Stimulated activated effector memory CD8-positive, alpha-beta T cell treated with anti-CD3 and anti-CD28 coated beads, Interleukin-12 subunit alpha, Interleukin-12 subunit beta, amount 100 ng/mL, for 72 hours (primary cell): ENCODE measurements at regions not wholly inside any gene's neighbourhood (a gene's known extent, or its start where the extent isn't known, plus 50 kb on each side); places are given as distances from the start of the nearest gene placed in this dataset.
"Not testable (repeated sequence)": the region's sequence is repeated elsewhere in the genome, so short reads cannot be mapped to it uniquely, and the experiment has no call there.

Source experiments
- ATAC-seq: fragments of 150-1000 bp; cut with Tn5 transposase; 2 replicates; pipeline ENCODE4 v1.10.0; 2021
- DNase-seq, 2 donors: peaks; one replicate each; pipeline ENCODE4 v3.0.0; 2021 to 2022; ENCODE audit warnings: low spot score in 2 of 2
- H3K27ac Mint-ChIP-seq: one replicate; pipeline ENCODE4 v1.8.0; 2022; ENCODE audit warnings: mild to moderate bottlenecking, mixed read lengths
- H3K36me3 Mint-ChIP-seq: one replicate; pipeline ENCODE4 v1.8.0; 2022; ENCODE audit warnings: mild to moderate bottlenecking, mixed read lengths
- H3K4me1 Mint-ChIP-seq: one replicate; pipeline ENCODE4 v1.8.0; 2022; ENCODE audit warnings: mixed read lengths
- H3K4me3 Mint-ChIP-seq: one replicate; pipeline ENCODE4 v1.8.0; 2022; ENCODE audit warnings: mild to moderate bottlenecking, mixed read lengths
- H3K9me3 Mint-ChIP-seq: one replicate; pipeline ENCODE4 v1.8.0; 2022; ENCODE audit warnings: mixed read lengths

GRCh38 chr6:44043479-44044153 is 83.6 kb downstream of the MRPL14 start:
- no peak for DNase-seq
- Mint-ChIP-seq H3K9me3 (no peaks in the 10 kb centered on the region), H3K36me3 (no peaks in the 10 kb centered on the region), H3K4me3 (no peak overlapping the region), H3K4me1 (no peaks in the 10 kb centered on the region), H3K27ac (no peak overlapping the region)
- ATAC-seq: peak; percentile 27

- Mint-ChIP-seq H3K4me1 (no peaks in the 10 kb centered on the region), H3K27ac (no peak overlapping the region), H3K9me3 (no peaks in the 10 kb centered on the region), H3K4me3 (no peak overlapping the region), H3K36me3 (no peaks in the 10 kb centered on the region)
- DNase-seq (no peak), ATAC-seq (no peak)
Observed at GRCh38 chr6:44042989-44043478, 84.2 kb downstream of the MRPL14 start.

- DNase-seq (no peak), ATAC-seq (no peak)
- Mint-ChIP-seq H3K4me1 (no peaks in the 10 kb centered on the region), H3K36me3 (no peaks in the 10 kb centered on the region), H3K27ac (no peak overlapping the region), H3K9me3 (no peaks in the 10 kb centered on the region), H3K4me3 (no peak overlapping the region)
Observed at GRCh38 chr6:44042261-44042988, 84.8 kb downstream of the MRPL14 start.

- ATAC-seq (no peak), DNase-seq (no peak)
- no peaks in the 10 kb centered on the region for H3K4me1 Mint-ChIP-seq
- H3K9me3 Mint-ChIP-seq: no peaks in the 10 kb centered on the region
- H3K4me3 Mint-ChIP-seq: no peak overlapping the region
- no peaks in the 10 kb centered on the region for H3K36me3 Mint-ChIP-seq
- no peak overlapping the region for H3K27ac Mint-ChIP-seq
Observed at GRCh38 chr6:44041461-44042260, 85.6 kb downstream of the MRPL14 start.

GRCh38 chr6:44040786-44041185 is 86.5 kb downstream of the MRPL14 start:
- Mint-ChIP-seq H3K36me3 (no peaks in the 10 kb centered on the region), H3K4me3 (no peak overlapping the region), H3K27ac (no peak overlapping the region), H3K9me3 (no peaks in the 10 kb centered on the region), H3K4me1 (no peaks in the 10 kb centered on the region)
- ATAC-seq (no peak), DNase-seq (no peak)

GRCh38 chr6:44039839-44040350 is 87.4 kb downstream of the MRPL14 start:
- Mint-ChIP-seq H3K4me3 (no peak overlapping the region), H3K9me3 (no peaks in the 10 kb centered on the region), H3K4me1 (no peaks in the 10 kb centered on the region), H3K36me3 (no peaks in the 10 kb centered on the region), H3K27ac (no peak overlapping the region)
- no peak for ATAC-seq
- DNase-seq: no peak

- DNase-seq: no peak
- Mint-ChIP-seq H3K4me3 (no peak overlapping the region), H3K36me3 (no peaks in the 10 kb centered on the region), H3K9me3 (no peaks in the 10 kb centered on the region), H3K4me1 (no peaks in the 10 kb centered on the region), H3K27ac (no peak overlapping the region)
- no peak for ATAC-seq
Observed at GRCh38 chr6:44039191-44039719, 88.0 kb downstream of the MRPL14 start.

- Mint-ChIP-seq H3K4me1 (no peaks in the 10 kb centered on the region), H3K36me3 (no peaks in the 10 kb centered on the region), H3K4me3 (no peak overlapping the region), H3K27ac (no peak overlapping the region), H3K9me3 (no peaks in the 10 kb centered on the region)
- DNase-seq (no peak), ATAC-seq (no peak)
Observed at GRCh38 chr6:44038543-44039065, 88.6 kb downstream of the MRPL14 start.

- no peaks in the 10 kb centered on the region for H3K4me1 Mint-ChIP-seq
- H3K36me3 Mint-ChIP-seq: no peaks in the 10 kb centered on the region
- no peak overlapping the region for H3K4me3 Mint-ChIP-seq
- ATAC-seq: no peak
- H3K27ac Mint-ChIP-seq: no peak overlapping the region
- H3K9me3 Mint-ChIP-seq: no peaks in the 10 kb centered on the region
- no peak for DNase-seq
Observed at GRCh38 chr6:44037847-44038542, 89.3 kb downstream of the MRPL14 start.

- DNase-seq, H3K36me3 Mint-ChIP-seq: not testable (repeated sequence)
Observed at GRCh38 chr6:44037276-44037675, 90.0 kb downstream of the MRPL14 start.

GRCh38 chr6:44036699-44037101 is 90.6 kb downstream of the MRPL14 start:
- H3K27ac Mint-ChIP-seq: no peak overlapping the region
- H3K4me3 Mint-ChIP-seq: no peak overlapping the region
- no peaks in the 10 kb centered on the region for H3K36me3 Mint-ChIP-seq
- no peak for DNase-seq
- H3K9me3 Mint-ChIP-seq: no peaks in the 10 kb centered on the region
- no peak for ATAC-seq
- H3K4me1 Mint-ChIP-seq: no peaks in the 10 kb centered on the region

More at GRCh38 chr6:44037276-44037675, 90.0 kb downstream of the MRPL14 start:
- not testable (repeated sequence) for H3K4me1 Mint-ChIP-seq, ATAC-seq, H3K9me3 Mint-ChIP-seq, H3K27ac Mint-ChIP-seq, H3K4me3 Mint-ChIP-seq

- Mint-ChIP-seq H3K9me3 (no peaks in the 10 kb centered on the region), H3K4me3 (no peak overlapping the region), H3K36me3 (no peaks in the 10 kb centered on the region), H3K27ac (no peak overlapping the region), H3K4me1 (no peaks in the 10 kb centered on the region)
- ATAC-seq: no peak
- no peak for DNase-seq
Observed at GRCh38 chr6:44036196-44036595, 91.1 kb downstream of the MRPL14 start.

- H3K4me1 Mint-ChIP-seq: no peaks in the 10 kb centered on the region
- DNase-seq (no peak), ATAC-seq (no peak)
- H3K4me3 Mint-ChIP-seq: no peak overlapping the region
- no peaks in the 10 kb centered on the region for H3K36me3 Mint-ChIP-seq
- H3K9me3 Mint-ChIP-seq: no peaks in the 10 kb centered on the region
- no peak overlapping the region for H3K27ac Mint-ChIP-seq
Observed at GRCh38 chr6:44035621-44036020, 91.6 kb downstream of the MRPL14 start.

GRCh38 chr6:44034931-44035345 is 92.3 kb downstream of the MRPL14 start:
- ATAC-seq (no peak), DNase-seq (no peak)
- H3K4me1 Mint-ChIP-seq: no peaks in the 10 kb centered on the region
- H3K36me3 Mint-ChIP-seq: no peaks in the 10 kb centered on the region
- no peaks in the 10 kb centered on the region for H3K9me3 Mint-ChIP-seq
- no peak overlapping the region for H3K4me3 Mint-ChIP-seq
- no peak overlapping the region for H3K27ac Mint-ChIP-seq
